GM19468 (cell line): ENCODE measurements at regions not wholly inside any gene's neighbourhood (a gene's known extent, or its start where the extent isn't known, plus 50 kb on each side); places are given as distances from the start of the nearest gene placed in this dataset.
"Not testable (repeated sequence)": the region's sequence is repeated elsewhere in the genome, so short reads cannot be mapped to it uniquely, and the experiment has no call there.

Source experiments
- ATAC-seq: cut with Tn5 transposase; IDR thresholded peaks from one replicate; pipeline ENCODE4 v1.9.1; 2021; ENCODE audit warnings: mild to moderate bottlenecking, moderate library complexity, moderate number of reproducible peaks; ENCODE audit not compliant: unreplicated experiment; ENCODE audit errors: extremely low read depth

- ATAC-seq: no peak
These were observed 1004.4 kb upstream of the ALCAM start for GRCh38 chr3:104362319-104362718.

GRCh38 chr3:104367000-104367399, 999.7 kb upstream of the ALCAM start:
- ATAC-seq: no peak

GRCh38 chr3:104368760-104369159, 997.9 kb upstream of the ALCAM start:
- no peak for ATAC-seq

- ATAC-seq: no peak
These were observed 981.3 kb upstream of the ALCAM start for GRCh38 chr3:104385421-104385820.

- no peak for ATAC-seq
These were observed 978.1 kb upstream of the ALCAM start for GRCh38 chr3:104388619-104389018.

- ATAC-seq: no peak
These were observed 974.4 kb upstream of the ALCAM start for GRCh38 chr3:104392327-104392726.

- no peak for ATAC-seq
These were observed 969.6 kb upstream of the ALCAM start for GRCh38 chr3:104396974-104397669.

GRCh38 chr3:104397713-104398112, 969.0 kb upstream of the ALCAM start:
- no peak for ATAC-seq

- ATAC-seq: no peak
These were observed 963.8 kb upstream of the ALCAM start for GRCh38 chr3:104402902-104403301.

GRCh38 chr3:104411757-104412156, 955.0 kb upstream of the ALCAM start:
- ATAC-seq: no peak

GRCh38 chr3:104412608-104413580, 953.8 kb upstream of the ALCAM start:
- no peak for ATAC-seq

GRCh38 chr3:104428337-104428925, 938.3 kb upstream of the ALCAM start:
- no peak for ATAC-seq

- ATAC-seq: no peak
These were observed 937.0 kb upstream of the ALCAM start for GRCh38 chr3:104429727-104430126.

GRCh38 chr3:104436506-104436905, 930.2 kb upstream of the ALCAM start:
- ATAC-seq: no peak

GRCh38 chr3:104437131-104437750, 929.5 kb upstream of the ALCAM start:
- ATAC-seq: no peak

- ATAC-seq: no peak
These were observed 928.8 kb upstream of the ALCAM start for GRCh38 chr3:104437891-104438290.

- no peak for ATAC-seq
These were observed 928.0 kb upstream of the ALCAM start for GRCh38 chr3:104438706-104439105.

- ATAC-seq: not testable (repeated sequence)
These were observed 921.3 kb upstream of the ALCAM start for GRCh38 chr3:104445252-104445919.

GRCh38 chr3:104447681-104448080, 919.0 kb upstream of the ALCAM start:
- ATAC-seq: no peak

GRCh38 chr3:104452697-104453096, 914.0 kb upstream of the ALCAM start:
- ATAC-seq: no peak
